ENCODE measurements at regions not wholly inside any gene's neighbourhood (a gene's known extent, or its start where the extent isn't known, plus 50 kb on each side); places are given as distances from the start of the nearest gene placed in this dataset.

DNA sequence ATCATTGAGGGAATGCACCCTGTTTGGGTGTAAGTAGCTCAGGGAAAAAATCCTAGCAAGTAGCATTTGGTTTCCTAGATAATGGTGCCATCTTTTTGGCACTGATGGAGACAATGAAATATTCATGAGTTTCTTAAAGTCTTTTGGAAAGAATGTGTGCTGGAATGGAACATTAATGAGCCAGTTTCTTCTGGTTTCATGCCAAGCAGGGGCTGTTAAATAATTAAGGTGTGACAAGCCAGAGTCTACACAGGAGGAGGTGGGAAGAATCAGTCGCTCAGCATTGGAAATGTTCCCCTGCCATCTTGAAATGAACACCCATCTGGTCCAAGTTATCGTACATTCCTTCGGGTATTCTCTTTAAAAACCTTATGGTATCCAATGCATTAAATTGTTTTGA is 457.3 kb downstream of the RIT2 start:
- TF ChIP-seq, protein P1, sequence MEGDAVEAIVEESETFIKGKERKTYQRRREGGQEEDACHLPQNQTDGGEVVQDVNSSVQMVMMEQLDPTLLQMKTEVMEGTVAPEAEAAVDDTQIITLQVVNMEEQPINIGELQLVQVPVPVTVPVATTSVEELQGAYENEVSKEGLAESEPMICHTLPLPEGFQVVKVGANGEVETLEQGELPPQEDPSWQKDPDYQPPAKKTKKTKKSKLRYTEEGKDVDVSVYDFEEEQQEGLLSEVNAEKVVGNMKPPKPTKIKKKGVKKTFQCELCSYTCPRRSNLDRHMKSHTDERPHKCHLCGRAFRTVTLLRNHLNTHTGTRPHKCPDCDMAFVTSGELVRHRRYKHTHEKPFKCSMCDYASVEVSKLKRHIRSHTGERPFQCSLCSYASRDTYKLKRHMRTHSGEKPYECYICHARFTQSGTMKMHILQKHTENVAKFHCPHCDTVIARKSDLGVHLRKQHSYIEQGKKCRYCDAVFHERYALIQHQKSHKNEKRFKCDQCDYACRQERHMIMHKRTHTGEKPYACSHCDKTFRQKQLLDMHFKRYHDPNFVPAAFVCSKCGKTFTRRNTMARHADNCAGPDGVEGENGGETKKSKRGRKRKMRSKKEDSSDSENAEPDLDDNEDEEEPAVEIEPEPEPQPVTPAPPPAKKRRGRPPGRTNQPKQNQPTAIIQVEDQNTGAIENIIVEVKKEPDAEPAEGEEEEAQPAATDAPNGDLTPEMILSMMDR (IDR thresholded peaks at IDR 0.05) = no peak
- no peak for TF ChIP-seq POLR2A (IDR thresholded peaks at IDR 0.05)
- TF ChIP-seq POLR2AphosphoS5 (IDR thresholded peaks at IDR 0.05) = no peak
- TF ChIP-seq EP300 (IDR thresholded peaks at IDR 0.05; ENCODE audit: low read depth) = no peak
